Testis (tissue), 2 donors: ENCODE measurements at regions not wholly inside any gene's neighbourhood (a gene's known extent, or its start where the extent isn't known, plus 50 kb on each side); places are given as distances from the start of the nearest gene placed in this dataset.

Experiments used
- POLR2A ChIP-seq: fragments of 450-650 bp; IDR thresholded peaks from one replicate; pipeline ENCODE4 v1.6.1; 2017; ENCODE audit warnings: antibody characterized with exemption, mild to moderate bottlenecking, moderate library complexity
- TF ChIP-seq, protein P1 (sequence below), 3 experiments: fragments of 450-650 bp in 2 of 3; fragments of 200-600 bp in 1 of 3; sonication (generic) in 1 of 3; IDR thresholded peaks; one replicate each; pipeline ENCODE4 v1.5.1; 2016 to 2019; ENCODE audit warnings: antibody characterized with exemption in 3 of 3, mild to moderate bottlenecking in 2 of 3, moderate library complexity in 1 of 3

DNA sequence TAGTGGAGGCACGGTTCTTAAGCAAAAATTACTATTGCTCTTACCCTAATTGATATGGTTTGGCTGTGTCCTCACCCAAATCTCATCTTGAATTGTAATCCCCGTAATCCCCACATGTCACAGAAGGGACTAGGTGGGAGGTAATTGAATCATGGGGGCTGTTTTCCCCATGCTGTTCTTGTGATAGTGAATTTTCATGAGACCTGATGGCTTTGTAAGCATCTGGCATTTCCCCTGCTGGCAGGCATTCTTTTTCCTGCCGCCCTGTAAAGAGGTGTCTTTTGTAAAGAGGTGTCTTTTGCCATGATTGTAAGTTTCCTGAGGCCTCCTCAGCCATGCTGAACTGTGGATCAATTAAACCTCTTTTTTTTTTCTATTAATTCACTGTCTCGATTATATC, 1691.8 kb upstream of the SLC39A10 start:
- no peak for TF ChIP-seq POLR2A
- TF ChIP-seq, protein P1, sequence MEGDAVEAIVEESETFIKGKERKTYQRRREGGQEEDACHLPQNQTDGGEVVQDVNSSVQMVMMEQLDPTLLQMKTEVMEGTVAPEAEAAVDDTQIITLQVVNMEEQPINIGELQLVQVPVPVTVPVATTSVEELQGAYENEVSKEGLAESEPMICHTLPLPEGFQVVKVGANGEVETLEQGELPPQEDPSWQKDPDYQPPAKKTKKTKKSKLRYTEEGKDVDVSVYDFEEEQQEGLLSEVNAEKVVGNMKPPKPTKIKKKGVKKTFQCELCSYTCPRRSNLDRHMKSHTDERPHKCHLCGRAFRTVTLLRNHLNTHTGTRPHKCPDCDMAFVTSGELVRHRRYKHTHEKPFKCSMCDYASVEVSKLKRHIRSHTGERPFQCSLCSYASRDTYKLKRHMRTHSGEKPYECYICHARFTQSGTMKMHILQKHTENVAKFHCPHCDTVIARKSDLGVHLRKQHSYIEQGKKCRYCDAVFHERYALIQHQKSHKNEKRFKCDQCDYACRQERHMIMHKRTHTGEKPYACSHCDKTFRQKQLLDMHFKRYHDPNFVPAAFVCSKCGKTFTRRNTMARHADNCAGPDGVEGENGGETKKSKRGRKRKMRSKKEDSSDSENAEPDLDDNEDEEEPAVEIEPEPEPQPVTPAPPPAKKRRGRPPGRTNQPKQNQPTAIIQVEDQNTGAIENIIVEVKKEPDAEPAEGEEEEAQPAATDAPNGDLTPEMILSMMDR (IDR thresholded peaks at IDR 0.05), result no peak
